GM12892 (cell line): ENCODE measurements at regions not wholly inside any gene's neighbourhood (a gene's known extent, or its start where the extent isn't known, plus 50 kb on each side); places are given as distances from the start of the nearest gene placed in this dataset.

Experiments
- DNase-seq: peaks from one replicate; pipeline ENCODE4 v3.0.0; 2011; ENCODE audit not compliant: insufficient read length
- FAIRE-seq: peaks from 2 replicates; lab custom pipeline; 2011; peaks lifted over from hg19 to GRCh38; lab: Jason Lieb, UNC
- POLR2A ChIP-seq: IDR thresholded peaks from 2 replicates; pipeline ENCODE4 v1.6.1; 2011; ENCODE audit warnings: low read depth, low read length, control low read depth
- POLR2AphosphoS5 ChIP-seq: IDR thresholded peaks from 2 replicates; pipeline ENCODE4 v1.6.1; 2011; ENCODE audit warnings: low read depth, low read length, control low read depth
- TAF1 ChIP-seq: IDR thresholded peaks from 2 replicates; pipeline ENCODE4 v1.6.1; 2011; ENCODE audit warnings: low read depth, mild to moderate bottlenecking, control low read depth, low read length, borderline replicate concordance

DNA sequence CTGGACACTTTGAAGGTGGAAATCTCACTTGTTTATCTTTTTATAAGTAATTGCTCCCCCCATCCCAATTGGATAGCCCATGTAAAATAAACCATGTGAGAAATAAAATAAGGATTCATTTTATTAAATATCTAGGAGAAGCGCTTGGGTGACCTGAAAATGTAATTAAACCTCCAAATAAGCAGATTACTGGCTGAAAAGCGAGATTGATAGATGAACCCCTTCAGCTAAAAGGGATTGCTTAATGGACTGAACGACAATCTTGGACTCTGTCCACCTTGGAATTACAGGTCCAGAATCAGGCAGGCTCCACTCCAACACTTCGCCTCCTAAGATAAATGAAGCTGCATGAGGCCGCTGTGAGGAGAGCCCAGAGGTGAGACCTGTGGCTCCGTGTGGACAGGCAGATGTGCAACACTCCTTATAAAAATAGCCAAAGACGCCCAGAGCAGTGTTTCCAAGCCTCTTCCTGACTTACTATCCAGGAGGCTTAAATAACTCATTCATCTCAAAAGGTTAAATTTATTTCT is 441.5 kb downstream of the MTX2 start:
- DNase-seq (no peak), FAIRE-seq (no peak)
- TF ChIP-seq POLR2AphosphoS5 = no peak
- no peak for TF ChIP-seq TAF1
- no peak for TF ChIP-seq POLR2A

DNA sequence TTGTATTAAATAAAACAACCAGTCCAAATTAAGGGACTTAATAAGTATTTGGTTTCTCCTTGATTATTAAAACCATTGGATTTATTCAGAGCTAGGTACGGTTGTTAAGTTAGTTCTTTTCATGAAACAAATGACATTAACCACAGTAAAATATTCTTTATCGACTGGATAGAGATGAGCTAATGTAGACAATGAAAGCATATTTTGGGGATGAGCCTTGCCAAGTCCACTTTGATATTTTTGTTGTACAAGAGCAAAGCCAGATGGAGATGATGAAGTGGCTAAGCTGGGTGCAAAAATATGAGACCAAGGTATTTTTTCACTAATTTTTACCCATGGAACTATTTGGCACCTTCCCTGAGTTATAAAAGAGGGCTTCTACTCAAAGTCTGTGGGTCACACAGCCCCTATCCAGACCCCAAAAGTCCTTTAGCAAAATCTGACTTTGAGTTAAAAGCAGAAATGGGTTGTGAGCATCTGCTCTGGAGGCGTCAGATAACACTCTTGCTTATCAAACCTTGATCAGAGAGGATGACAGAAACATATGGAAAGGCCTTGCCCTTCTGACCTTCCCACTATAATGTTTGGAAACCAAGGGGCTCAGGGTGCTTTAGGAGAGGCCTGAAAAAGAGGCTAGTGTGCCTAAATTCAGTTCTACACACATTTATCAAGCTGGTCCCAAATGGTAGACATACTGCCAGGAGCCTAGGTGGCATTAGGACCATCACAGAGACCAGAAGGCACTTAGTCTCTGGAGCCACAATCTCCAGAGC is 456.8 kb downstream of the MTX2 start:
- TF ChIP-seq POLR2A = no peak
- no peak for TF ChIP-seq TAF1
- TF ChIP-seq POLR2AphosphoS5 = no peak
- DNase-seq (no peak), FAIRE-seq (no peak)

DNA sequence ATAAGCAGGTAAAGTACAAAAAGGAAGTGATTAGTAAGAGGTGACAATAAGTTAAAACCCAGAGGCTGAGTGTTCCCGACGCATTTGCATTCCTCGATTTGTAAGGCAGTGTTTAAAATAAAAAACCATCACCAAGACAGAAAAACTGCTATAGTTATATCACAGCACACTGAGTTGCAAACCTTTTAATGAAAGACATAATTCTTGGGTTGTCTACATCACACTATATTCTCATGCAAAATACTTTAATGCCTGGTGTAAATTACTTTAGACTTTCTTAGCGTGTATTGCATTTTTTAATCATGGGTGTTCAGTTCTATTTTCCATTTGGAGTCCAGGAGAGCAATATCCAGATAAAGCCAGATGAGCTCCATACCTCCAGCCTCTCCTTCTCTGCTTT is 458.5 kb downstream of the MTX2 start:
- DNase-seq = no peak

DNA sequence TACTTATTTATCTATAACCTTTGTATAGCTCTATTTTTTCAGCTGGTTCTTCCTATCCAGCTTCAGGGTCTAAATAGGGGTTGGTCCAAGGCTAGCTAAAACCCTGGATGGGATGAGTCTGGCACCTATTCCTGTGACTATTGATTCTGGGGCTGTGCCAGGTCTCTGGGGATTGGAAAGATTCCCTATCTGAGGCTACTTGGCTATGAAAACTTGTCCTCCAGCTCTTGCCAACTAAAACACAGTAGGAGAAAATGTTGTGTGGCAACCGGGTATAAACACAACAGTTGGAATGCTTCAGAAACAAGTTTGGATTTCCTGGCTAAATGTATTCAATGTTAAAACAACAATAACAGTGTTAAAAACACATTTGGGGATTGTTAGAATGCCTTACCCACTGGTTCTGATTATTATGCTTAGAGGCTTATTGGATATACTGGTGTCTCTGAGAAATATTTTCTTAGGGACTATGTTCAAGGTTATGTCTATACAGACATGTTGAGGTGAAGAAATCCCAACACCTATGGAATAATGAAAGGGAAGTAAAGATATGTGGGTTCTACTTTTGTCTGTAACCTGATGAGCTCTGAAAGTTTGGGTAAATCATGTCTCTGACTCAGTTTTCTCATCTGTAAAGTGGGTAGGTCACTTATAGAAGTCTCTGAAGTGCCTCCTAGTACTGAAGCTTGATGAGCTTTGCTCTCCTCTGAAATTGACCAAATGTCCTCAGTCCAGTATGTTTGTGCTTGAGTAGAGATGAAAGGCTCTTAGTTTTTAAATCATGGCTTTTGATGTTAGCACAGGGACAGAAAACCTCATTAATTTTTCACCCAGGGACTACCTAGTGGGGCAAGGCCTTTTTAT is 460.7 kb downstream of the MTX2 start:
- DNase-seq (no peak), FAIRE-seq (peak; percentile 77)
- TF ChIP-seq TAF1 (no peak), POLR2AphosphoS5 (no peak), POLR2A (no peak)

More for the DNA sequence above, 458.5 kb downstream of the MTX2 start:
- no peak for FAIRE-seq
- no peak for TF ChIP-seq TAF1
- no peak for TF ChIP-seq POLR2A
- no peak for TF ChIP-seq POLR2AphosphoS5

DNA sequence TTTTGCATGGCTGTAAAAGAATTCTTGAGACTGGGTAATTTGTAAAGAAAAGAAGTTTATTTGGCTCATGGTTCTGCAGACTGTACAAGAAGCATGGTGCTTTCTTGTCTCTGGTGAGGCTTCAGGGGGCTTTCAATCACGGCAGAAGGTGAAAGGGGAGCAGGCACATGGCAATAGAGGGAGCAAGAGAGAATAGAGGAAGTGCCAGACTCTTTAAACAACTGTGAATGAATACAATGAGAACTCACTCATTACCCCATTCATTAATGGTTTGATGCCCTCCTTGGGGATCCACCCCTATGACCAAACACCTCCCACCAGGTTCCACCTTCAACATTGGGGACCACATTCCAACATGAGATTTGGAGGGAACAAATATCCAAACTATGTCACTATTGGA is 463.5 kb downstream of the MTX2 start:
- no peak for DNase-seq
- FAIRE-seq = no peak
- no peak for TF ChIP-seq TAF1
- no peak for TF ChIP-seq POLR2AphosphoS5

DNA sequence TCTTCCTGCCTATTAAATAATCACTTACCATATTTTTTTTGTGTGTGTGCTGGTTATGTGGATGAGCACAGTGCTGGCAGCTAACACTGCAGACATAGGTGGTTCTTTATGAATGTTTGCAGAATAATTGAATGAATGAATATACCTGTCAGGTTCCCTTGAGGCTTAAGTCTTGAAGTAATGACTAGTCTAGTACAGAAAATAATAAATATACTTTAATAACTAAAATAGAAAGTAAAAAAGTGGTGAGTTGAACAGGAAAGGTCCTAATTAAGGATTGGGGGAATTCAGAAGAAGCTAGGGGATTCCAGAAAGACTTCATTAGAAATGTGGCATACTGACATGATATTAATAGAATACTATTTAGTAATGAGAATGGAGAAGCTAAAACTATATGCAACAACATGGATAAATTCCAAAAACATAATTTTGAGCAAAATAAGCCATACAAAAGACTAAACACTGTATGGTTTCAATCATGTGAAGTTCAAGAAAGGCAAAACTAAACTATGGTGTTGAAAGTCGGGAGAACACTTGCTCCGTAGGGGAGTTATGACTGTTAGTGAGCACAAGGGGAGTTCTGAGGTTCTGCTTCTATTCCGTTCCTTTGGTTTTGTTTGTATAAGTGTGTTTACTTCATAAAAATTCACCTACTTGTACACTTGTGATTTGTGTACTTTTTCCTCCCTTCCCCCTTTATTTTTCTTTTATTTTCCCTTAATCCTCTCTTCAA is 464.6 kb downstream of the MTX2 start:
- peak; percentile 81 for FAIRE-seq
- no peak for TF ChIP-seq TAF1
- no peak for TF ChIP-seq POLR2AphosphoS5
- no peak for TF ChIP-seq POLR2A
- DNase-seq = no peak

DNA sequence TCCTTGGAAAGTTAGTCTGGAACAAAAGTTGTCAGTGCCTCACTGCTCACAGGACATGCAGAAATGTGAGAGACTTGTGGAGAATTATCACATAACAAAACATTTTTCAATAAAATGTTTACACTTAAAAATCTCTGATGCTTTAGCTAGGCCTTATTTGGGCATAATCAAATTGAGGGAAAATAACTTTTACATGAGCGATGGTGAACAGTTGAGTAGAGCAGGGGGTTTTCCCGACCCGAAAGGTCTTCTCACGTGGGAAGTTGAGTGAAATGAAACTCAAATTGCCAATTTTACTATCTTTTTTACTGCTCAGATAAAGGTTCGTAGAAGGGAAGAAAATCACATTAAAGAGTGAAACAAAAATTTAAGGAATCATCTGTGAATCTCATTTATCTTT is 465.6 kb downstream of the MTX2 start:
- FAIRE-seq = no peak
- TF ChIP-seq TAF1 = no peak
- no peak for TF ChIP-seq POLR2AphosphoS5
- TF ChIP-seq POLR2A = no peak

DNA sequence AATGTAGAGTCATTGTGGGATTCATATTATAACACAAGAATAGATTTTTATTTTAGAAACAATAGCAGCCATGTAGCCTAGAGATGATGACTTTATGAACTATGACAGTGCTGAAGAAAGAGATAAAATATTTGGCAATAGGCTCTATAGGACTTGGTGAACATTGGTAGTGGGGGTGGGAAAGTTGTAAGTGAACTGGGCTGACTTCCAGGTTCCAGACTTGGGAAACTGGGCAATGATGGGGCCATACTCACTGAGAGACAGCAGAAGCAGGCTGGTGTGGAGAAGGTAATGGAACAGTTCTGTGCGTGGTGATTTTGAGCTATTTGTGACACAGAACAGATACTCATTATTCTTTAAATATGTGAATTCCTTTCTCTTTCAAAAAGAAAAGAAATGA is 470.3 kb upstream of the HNRNPA3 start:
- DNase-seq (no peak), FAIRE-seq (no peak)
- TF ChIP-seq POLR2A (no peak), TAF1 (no peak), POLR2AphosphoS5 (no peak)

More for the DNA sequence above, 465.6 kb downstream of the MTX2 start:
- DNase-seq = no peak

DNA sequence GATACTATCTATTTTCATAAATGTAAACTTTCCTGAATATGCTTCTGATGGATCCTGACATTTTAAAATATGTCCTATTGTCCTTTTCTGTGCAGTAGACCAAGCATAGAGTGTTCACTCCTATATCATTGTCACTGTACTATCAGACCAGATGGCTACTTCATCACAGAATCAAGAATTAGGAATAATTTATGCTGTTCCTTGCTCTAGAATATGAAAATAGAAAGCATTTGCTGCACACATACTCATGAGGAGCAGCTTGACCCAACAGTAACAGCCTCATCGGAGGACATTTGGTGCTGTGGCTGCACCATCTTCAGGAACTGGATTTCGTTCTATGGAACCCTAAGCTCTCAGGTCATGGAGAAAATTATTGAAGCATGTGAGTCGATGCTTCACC is 468.9 kb upstream of the HNRNPA3 start:
- FAIRE-seq (no peak), DNase-seq (no peak)
- TF ChIP-seq POLR2A (no peak), POLR2AphosphoS5 (no peak), TAF1 (no peak)

DNA sequence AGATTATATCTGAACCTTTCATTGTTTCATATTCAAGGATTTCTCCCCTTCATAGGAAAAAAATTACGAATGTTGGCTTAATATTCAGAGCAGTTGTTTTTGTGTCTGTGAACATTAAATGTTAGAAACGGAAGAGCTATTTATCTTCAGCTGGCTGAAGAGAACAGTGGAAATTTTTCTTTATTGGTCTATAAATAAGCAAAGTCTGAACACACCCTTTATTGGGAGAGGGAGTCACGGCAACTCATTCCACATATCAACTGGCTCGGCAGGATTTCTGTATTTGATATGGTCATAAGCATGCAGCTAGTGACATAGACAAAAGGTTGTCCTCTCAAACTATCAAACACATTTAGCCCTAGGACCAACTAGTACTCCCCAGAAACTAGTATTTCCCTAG is 468.4 kb upstream of the HNRNPA3 start:
- DNase-seq (no peak), FAIRE-seq (no peak)
- TF ChIP-seq TAF1 (no peak), POLR2A (no peak), POLR2AphosphoS5 (no peak)
